Transverse colon (tissue), 4 donors: ENCODE measurements at regions not wholly inside any gene's neighbourhood (a gene's known extent, or its start where the extent isn't known, plus 50 kb on each side); places are given as distances from the start of the nearest gene placed in this dataset.

ENCODE experiments used
- EP300 ChIP-seq: sonication (generic); formaldehyde crosslinking; IDR thresholded peaks from one replicate; pipeline ENCODE4 v1.6.1; 2017; ENCODE audit warnings: antibody characterized with exemption, low read depth
- POLR2A ChIP-seq: fragments of 450-650 bp; IDR thresholded peaks from one replicate; pipeline ENCODE4 v1.6.1; 2016; ENCODE audit warnings: antibody characterized with exemption, mild to moderate bottlenecking, moderate library complexity
- POLR2AphosphoS5 ChIP-seq, 3 donors: sonication (generic); formaldehyde crosslinking; IDR thresholded peaks; one replicate each; pipeline ENCODE4 v1.6.1; 2016; ENCODE audit warnings: antibody characterized with exemption in 3 of 3
- TF ChIP-seq, protein P1 (sequence below), 5 experiments: fragments of 200-600 bp in 3 of 5; fragments of 450-650 bp in 2 of 5; sonication (generic) in 3 of 5; IDR thresholded peaks; 1 replicate in 2 of 5; 2 replicates in 3 of 5; pipeline ENCODE4 v1.5.1; 2016 to 2017; ENCODE audit warnings: antibody characterized with exemption in 5 of 5, inconsistent platforms in 3 of 5, mild to moderate bottlenecking in 2 of 5, moderate library complexity in 1 of 5

DNA sequence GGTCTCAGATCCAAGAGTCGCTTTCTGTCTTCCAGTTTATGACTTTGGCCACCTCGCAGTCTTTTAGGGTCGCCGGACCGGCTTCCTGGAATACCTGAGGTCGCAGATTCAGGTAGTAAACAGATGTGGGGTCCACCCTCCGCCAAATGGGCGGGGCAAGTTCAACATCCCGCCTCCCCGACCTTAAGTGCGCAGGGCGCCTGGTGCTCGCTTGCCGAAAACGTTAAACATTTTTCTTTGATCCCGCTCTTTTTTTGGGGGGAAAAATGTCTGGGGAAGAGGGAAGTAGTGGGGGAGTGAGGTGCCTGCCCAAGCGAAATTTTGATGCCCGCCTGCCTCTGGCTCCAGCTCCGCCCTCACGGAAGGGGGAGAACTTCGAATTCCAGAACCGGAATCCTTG, 73.9 kb upstream of the TBX5 start:
- TF ChIP-seq EP300 (no peak), POLR2AphosphoS5 (IDR thresholded peaks at IDR 0.05) (no peak), POLR2A (no peak)
- TF ChIP-seq, protein P1, sequence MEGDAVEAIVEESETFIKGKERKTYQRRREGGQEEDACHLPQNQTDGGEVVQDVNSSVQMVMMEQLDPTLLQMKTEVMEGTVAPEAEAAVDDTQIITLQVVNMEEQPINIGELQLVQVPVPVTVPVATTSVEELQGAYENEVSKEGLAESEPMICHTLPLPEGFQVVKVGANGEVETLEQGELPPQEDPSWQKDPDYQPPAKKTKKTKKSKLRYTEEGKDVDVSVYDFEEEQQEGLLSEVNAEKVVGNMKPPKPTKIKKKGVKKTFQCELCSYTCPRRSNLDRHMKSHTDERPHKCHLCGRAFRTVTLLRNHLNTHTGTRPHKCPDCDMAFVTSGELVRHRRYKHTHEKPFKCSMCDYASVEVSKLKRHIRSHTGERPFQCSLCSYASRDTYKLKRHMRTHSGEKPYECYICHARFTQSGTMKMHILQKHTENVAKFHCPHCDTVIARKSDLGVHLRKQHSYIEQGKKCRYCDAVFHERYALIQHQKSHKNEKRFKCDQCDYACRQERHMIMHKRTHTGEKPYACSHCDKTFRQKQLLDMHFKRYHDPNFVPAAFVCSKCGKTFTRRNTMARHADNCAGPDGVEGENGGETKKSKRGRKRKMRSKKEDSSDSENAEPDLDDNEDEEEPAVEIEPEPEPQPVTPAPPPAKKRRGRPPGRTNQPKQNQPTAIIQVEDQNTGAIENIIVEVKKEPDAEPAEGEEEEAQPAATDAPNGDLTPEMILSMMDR (IDR thresholded peaks at IDR 0.05), result no peak
